ENCODE measurements at regions not wholly inside any gene's neighbourhood (a gene's known extent, or its start where the extent isn't known, plus 50 kb on each side); places are given as distances from the start of the nearest gene placed in this dataset.

DNA sequence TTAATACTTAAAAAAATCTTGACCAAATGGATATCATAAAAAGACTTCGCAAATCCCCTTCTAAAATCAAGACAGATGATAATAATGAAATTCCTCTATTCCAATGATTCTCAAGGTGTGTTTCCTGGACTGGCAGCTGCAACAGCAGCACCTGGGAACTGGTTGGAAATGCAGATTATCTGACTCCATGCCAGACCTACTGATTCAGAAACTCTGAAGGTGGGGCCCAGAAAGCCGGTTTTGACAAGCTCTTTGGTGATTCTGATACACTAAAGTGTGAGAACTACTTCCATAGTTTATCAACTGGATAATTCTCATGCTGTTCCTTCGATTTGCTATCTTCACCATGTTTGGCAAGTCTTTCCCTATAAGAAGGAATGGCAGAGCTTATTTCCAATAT is 252.1 kb downstream of the COL12A1 start:
- Histone ChIP-seq H3K9me3 (peaks cover 0 to 32% of the 10 kb centered on the region in 2 donors), H3K4me1 (no peaks in the 10 kb centered on the region), H3K36me3 (no peaks in the 10 kb centered on the region), H3K4me3 (no peak overlapping the region), H3K27ac (no peak overlapping the region), H3K27me3 (no peaks in the 10 kb centered on the region)
- TF ChIP-seq CTCF (IDR thresholded peaks at IDR 0.05), result no peak
- no peak for DNase-seq (ENCODE audit: low spot score)

DNA sequence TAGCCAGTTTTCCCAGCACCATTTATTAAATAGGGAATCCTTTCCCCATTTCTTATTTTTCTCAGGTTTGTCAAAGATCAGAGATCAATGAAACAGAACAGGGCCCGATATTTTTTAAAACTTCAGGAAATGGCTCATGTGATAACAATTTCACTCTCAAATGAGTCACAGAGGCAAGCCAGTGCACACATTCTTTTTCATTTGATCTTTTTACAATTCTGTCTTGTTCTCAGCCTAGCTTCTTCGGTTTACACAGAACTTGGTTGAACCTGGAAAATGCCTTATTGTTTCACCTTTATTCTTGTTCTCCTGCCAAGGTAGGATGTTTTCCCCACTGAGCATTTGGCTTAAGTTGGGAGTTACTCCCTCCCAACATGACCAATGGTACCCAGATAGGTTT is 258.9 kb downstream of the COL12A1 start:
- no peak for TF ChIP-seq CTCF (IDR thresholded peaks at IDR 0.05)
- H3K4me3 ChIP-seq, result no peak overlapping the region
- no peak overlapping the region for H3K27ac ChIP-seq
- no peaks in the 10 kb centered on the region for H3K36me3 ChIP-seq
- no peaks in the 10 kb centered on the region for H3K4me1 ChIP-seq
- no peaks in the 10 kb centered on the region for H3K27me3 ChIP-seq
- H3K9me3 ChIP-seq, result peaks cover 0 to 15% of the 10 kb centered on the region in 2 donors
- no peak for DNase-seq (ENCODE audit: low spot score)

DNA sequence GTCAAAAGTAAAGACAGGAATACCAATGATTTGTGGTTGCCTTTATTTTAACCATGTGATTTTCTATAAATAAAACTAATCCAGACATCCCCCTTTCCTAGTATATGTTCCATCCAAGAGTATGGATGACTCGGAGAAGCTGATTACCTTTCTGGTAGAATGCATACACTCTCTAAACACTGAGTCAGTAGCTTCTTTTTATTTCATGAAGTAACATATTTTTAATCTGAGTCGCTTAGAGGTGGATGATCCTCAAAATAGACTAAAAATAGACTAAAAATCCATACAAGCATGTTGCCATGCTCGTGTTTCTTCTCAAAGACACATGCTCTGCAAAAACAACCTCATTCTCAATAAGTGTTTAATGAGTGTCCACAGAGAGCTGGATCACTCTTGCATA is 263.7 kb downstream of the COL12A1 start:
- no peaks in the 10 kb centered on the region for H3K4me1 ChIP-seq
- TF ChIP-seq CTCF (IDR thresholded peaks at IDR 0.05), result no peak
- H3K27me3 ChIP-seq, result no peaks in the 10 kb centered on the region
- no peaks in the 10 kb centered on the region for H3K9me3 ChIP-seq
- no peak overlapping the region for H3K4me3 ChIP-seq
- no peak overlapping the region for H3K27ac ChIP-seq
- H3K36me3 ChIP-seq, result no peaks in the 10 kb centered on the region
- no peak for DNase-seq (ENCODE audit: low spot score)

DNA sequence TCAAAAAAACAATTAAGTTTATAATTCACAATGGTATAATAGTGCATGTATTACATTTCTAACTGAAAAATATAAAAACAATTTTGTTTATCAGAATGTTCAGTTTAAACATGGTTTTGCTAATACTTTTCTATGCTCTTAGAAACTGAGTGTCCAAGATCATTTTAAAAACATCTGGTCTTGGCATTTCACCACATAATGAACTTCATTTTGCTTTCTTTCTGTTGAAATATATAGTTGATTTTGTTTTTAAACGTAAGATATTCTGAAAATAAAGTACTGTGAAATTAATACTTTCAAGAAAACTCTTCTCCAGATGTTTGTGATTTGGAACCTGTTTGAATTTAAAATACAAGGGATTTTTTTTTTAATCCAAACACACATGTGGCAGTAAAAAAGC is 264.4 kb downstream of the COL12A1 start:
- Histone ChIP-seq H3K4me1 (no peaks in the 10 kb centered on the region), H3K27ac (no peak overlapping the region), H3K27me3 (no peaks in the 10 kb centered on the region), H3K36me3 (no peaks in the 10 kb centered on the region), H3K9me3 (no peaks in the 10 kb centered on the region), H3K4me3 (no peak overlapping the region)
- TF ChIP-seq CTCF (IDR thresholded peaks at IDR 0.05), result no peak
- DNase-seq (ENCODE audit: low spot score), result no peak

DNA sequence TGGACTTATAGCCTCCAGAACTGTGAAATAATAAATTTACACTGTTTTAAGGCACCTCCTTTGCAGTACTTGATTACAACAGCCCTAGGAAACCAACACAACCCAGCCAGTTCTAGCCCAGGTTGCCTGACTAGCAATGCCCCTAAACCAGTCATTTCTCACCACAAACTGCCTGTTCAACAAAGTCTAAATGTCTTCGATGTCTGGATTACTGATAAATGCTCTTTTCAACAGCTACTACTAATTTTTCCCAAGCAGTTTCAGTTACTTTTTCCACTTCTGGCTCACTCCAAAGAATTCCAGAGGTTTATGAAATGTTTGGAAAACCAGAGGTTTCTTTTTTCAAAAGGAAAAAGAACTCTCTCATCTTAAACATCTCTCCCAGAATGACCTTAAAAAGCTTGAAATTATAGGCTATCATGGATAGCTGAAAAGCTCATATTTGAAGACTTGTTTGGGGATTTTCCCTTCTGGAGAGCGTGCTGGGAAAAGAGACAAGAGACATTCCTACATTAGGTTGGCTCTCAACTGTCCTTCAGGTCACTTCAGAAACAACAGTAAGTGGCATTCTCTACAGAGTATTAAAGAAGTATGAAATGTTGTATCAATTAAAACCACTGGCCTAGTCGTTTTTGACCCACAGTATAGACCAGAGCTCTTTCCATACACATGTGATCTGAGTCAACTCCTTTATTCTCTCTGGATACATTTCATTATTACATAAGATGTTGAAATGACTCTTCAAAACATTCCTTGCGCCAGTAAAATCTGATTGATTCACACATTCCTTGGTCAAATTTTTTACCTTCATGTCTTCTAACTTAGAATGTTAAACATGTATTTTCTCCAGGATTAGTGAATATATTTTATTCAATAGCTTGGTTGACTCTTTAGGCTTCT is 265.9 kb downstream of the COL12A1 start:
- H3K27me3 ChIP-seq, result no peaks in the 10 kb centered on the region
- no peaks in the 10 kb centered on the region for H3K4me1 ChIP-seq
- H3K36me3 ChIP-seq, result no peaks in the 10 kb centered on the region
- no peaks in the 10 kb centered on the region for H3K9me3 ChIP-seq
- H3K27ac ChIP-seq, result no peak overlapping the region
- no peak for DNase-seq (ENCODE audit: low spot score)
- H3K4me3 ChIP-seq, result no peak overlapping the region
- TF ChIP-seq CTCF (IDR thresholded peaks at IDR 0.05), result no peak
